IMR-90 (cell line): ENCODE measurements at regions not wholly inside any gene's neighbourhood (a gene's known extent, or its start where the extent isn't known, plus 50 kb on each side); places are given as distances from the start of the nearest gene placed in this dataset.

ENCODE experiments used
- CHD1 ChIP-seq: IDR thresholded peaks from 2 replicates; pipeline ENCODE4 v1.6.1; 2012; ENCODE audit warnings: low read depth, low read length, improper control_type of control experiment
- FOS ChIP-seq: fragments of 150-350 bp; IDR thresholded peaks from 2 replicates; pipeline ENCODE4 v1.6.1; 2016; ENCODE audit warnings: low read depth, low read length
- MAZ ChIP-seq: IDR thresholded peaks from 2 replicates; pipeline ENCODE4 v1.6.1; 2012; ENCODE audit warnings: low read depth, mild to moderate bottlenecking, low read length, improper control_type of control experiment, moderate library complexity, borderline replicate concordance
- MXI1 ChIP-seq: IDR thresholded peaks from 2 replicates; pipeline ENCODE4 v1.6.1; 2012; ENCODE audit warnings: low read depth, mild to moderate bottlenecking, low read length, moderate library complexity, borderline replicate concordance
- POLR2A ChIP-seq: IDR thresholded peaks from 2 replicates; pipeline ENCODE4 v1.6.1; 2012; ENCODE audit warnings: mild to moderate bottlenecking, low read depth, low read length
- RAD21 ChIP-seq: IDR thresholded peaks from 2 replicates; pipeline ENCODE4 v1.6.1; 2012; ENCODE audit warnings: low read length, improper control_type of control experiment
- RFX5 ChIP-seq: IDR thresholded peaks from 2 replicates; pipeline ENCODE4 v1.8.0; 2012; ENCODE audit warnings: low read depth, mild to moderate bottlenecking, low read length, moderate library complexity
- SMC3 ChIP-seq: fragments of 150-350 bp; IDR thresholded peaks from 2 replicates; pipeline ENCODE4 v1.6.1; 2016; ENCODE audit warnings: low read depth, mild to moderate bottlenecking, antibody characterized with exemption, low read length, moderate library complexity
- TF ChIP-seq, protein P1 (sequence below): conservative IDR thresholded peaks from 2 replicates; pipeline ENCODE4 v1.5.1; 2012; ENCODE audit warnings: mild to moderate bottlenecking, low read depth, low read length, improper control_type of control experiment

DNA sequence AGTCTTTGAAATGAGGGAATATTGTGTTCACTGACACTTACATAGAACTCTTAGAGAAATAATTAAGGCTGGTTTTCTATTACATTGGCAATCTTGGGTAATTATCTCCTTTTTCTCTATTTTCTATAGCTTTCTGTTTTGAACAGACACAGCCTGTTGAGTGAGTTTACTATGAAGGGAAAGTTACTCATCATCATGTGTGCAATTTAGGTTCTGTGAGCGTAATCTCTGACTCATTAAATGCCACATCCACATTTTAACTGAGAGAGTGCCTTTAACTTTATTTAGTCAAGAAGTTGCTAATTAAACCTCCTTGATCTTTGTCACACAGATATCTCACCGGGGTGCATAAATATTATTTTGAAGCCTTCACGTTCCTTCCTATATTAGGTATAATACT, 174.0 kb upstream of the SLC8A1 start:
- TF ChIP-seq, protein P1, sequence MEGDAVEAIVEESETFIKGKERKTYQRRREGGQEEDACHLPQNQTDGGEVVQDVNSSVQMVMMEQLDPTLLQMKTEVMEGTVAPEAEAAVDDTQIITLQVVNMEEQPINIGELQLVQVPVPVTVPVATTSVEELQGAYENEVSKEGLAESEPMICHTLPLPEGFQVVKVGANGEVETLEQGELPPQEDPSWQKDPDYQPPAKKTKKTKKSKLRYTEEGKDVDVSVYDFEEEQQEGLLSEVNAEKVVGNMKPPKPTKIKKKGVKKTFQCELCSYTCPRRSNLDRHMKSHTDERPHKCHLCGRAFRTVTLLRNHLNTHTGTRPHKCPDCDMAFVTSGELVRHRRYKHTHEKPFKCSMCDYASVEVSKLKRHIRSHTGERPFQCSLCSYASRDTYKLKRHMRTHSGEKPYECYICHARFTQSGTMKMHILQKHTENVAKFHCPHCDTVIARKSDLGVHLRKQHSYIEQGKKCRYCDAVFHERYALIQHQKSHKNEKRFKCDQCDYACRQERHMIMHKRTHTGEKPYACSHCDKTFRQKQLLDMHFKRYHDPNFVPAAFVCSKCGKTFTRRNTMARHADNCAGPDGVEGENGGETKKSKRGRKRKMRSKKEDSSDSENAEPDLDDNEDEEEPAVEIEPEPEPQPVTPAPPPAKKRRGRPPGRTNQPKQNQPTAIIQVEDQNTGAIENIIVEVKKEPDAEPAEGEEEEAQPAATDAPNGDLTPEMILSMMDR = no peak
- no peak for TF ChIP-seq RAD21
- no peak for TF ChIP-seq CHD1
- no peak for TF ChIP-seq MAZ
- TF ChIP-seq POLR2A = no peak
- TF ChIP-seq FOS = peak; percentile 83; the same call in 1 of the 2 replicates
- TF ChIP-seq SMC3 = no peak
- TF ChIP-seq MXI1 = no peak
- no peak for TF ChIP-seq RFX5
